ENCODE measurements at regions not wholly inside any gene's neighbourhood (a gene's known extent, or its start where the extent isn't known, plus 50 kb on each side); places are given as distances from the start of the nearest gene placed in this dataset.

DNA sequence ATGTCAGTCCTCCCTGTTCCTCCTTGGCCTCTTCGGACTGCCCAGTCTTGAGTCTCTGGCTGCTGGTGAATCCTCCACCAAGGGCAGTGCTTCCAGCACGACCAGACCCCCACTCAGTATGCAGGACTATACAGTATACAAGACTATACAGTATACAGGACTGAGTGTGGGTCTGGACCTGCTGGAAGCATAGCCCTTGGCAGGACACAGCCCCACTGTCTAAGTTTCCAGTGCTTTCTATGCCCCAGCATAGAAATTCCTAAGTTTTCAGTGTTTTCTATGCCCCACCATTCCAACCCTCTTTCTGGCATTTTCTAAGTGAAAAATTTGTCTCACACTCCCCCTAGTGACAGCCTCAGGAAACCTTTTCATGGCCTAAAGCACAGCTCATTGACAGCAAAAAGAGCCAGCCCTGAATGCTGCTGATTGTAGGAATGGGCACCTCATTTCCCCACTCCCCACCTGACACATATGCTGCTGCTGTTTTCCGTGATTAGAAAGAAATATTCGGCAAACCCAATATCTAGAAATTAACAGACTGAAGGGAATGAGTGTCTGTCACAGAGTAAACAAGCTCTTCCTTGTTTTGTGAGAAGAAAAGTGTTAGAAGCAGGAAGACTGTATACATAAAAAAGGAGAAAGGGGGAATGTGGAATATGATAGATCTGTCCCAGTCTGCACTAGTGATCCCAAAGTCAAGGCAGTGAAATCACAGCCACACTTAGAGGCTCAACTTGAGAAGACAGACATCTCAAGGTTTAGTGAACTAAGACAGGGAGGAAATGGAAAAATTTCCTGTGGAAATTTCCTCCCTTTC is 206.9 kb downstream of the IBTK start:
- H3K4me3 ChIP-seq: no peak overlapping the region
- ATAC-seq (peak; percentile 38 to 84 (median 76)), DNase-seq (peak in 2 of 5 donors; percentile 31)
- H3K36me3 ChIP-seq: no peaks in the 10 kb centered on the region
- H3K27me3 ChIP-seq: no peaks in the 10 kb centered on the region
- H3K9me3 ChIP-seq: no peaks in the 10 kb centered on the region
- WGBS, 4 donors: 38 to 51% (median 48%) methylated on average over 4 of the region's 4 CpGs
- no peak for TF ChIP-seq POLR2A (IDR thresholded peaks at IDR 0.05)
- TF ChIP-seq, protein P1, sequence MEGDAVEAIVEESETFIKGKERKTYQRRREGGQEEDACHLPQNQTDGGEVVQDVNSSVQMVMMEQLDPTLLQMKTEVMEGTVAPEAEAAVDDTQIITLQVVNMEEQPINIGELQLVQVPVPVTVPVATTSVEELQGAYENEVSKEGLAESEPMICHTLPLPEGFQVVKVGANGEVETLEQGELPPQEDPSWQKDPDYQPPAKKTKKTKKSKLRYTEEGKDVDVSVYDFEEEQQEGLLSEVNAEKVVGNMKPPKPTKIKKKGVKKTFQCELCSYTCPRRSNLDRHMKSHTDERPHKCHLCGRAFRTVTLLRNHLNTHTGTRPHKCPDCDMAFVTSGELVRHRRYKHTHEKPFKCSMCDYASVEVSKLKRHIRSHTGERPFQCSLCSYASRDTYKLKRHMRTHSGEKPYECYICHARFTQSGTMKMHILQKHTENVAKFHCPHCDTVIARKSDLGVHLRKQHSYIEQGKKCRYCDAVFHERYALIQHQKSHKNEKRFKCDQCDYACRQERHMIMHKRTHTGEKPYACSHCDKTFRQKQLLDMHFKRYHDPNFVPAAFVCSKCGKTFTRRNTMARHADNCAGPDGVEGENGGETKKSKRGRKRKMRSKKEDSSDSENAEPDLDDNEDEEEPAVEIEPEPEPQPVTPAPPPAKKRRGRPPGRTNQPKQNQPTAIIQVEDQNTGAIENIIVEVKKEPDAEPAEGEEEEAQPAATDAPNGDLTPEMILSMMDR (IDR thresholded peaks at IDR 0.05): peak; percentile 45 to 77 (median 64)
- H3K27ac ChIP-seq: peak overlapping the region in 3 of 12 donors; percentile 3 to 48 (median 17)
- intact Hi-C loops (cut with DNase I): loop anchor here in 6 of 10 donors (10.0 kb wide), 3 partner anchors 134 to 286 kb away; partner anchors contain the start of gene TENT5A (in 4 of the 6)
- peaks cover 0 to 16% (median 0%) of the 10 kb centered on the region in 12 donors for H3K4me1 ChIP-seq

DNA sequence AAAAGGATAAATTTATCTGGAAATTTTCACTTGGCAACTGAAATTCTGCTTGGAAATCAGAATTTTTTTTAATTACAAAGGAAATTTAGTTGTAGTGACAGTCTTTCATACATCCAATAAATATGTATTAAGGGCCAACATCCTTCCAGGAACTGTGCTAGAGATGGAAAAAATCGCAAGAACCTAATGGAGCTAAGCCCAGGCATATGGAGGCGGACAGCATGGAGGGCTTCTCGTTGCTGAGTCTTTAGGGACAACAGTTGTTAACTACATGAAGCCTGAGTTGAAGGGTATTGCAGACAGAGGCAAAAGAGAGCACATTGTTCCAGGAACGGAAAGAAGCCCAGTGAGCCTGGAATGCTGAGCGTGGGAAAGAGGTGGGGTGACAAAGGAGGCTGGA is 208.9 kb downstream of the IBTK start:
- no peak overlapping the region for H3K27ac ChIP-seq
- intact Hi-C loops (cut with DNase I): loop anchor here in 3 of 10 donors (5.0 to 10.0 kb wide), 2 partner anchors 284 to 286 kb away; partner anchors contain the start of gene TENT5A (in 3 of the 3)
- no peak for DNase-seq
- H3K4me3 ChIP-seq: no peak overlapping the region
- ATAC-seq: no peak
- H3K36me3 ChIP-seq: no peaks in the 10 kb centered on the region
- 71 to 86% (median 79%) methylated on average over 5 of the region's 5 CpGs for WGBS, 4 donors
- H3K4me1 ChIP-seq: peaks cover 0 to 28% (median 0%) of the 10 kb centered on the region in 12 donors
- H3K9me3 ChIP-seq: no peaks in the 10 kb centered on the region
- TF ChIP-seq, protein P1 (IDR thresholded peaks at IDR 0.05): no peak
- no peak for TF ChIP-seq POLR2A (IDR thresholded peaks at IDR 0.05)
- no peaks in the 10 kb centered on the region for H3K27me3 ChIP-seq

DNA sequence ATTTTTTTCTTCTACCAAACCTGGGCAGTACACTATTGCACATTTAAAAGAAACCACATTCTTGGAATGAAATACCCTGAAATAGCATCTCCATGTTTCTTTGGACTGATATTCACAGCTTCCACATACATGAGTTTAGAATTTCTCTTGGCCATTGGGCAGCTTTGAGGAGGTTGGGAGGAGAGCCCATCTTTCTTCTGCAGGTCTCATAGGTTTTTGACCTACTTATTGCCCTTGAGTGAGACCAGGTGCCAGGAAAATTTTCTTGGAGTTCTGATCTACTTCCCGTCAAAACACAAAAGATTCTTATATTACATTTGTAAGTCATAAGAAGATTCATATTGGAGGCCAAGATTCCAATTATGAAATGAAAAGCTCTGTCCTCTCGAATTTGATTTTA is 212.0 kb downstream of the IBTK start:
- 72 to 87% (median 84%) methylated on average over 2 of the region's 2 CpGs for WGBS, 4 donors
- ATAC-seq (no peak), DNase-seq (no peak)
- no peaks in the 10 kb centered on the region for H3K9me3 ChIP-seq
- no peaks in the 10 kb centered on the region for H3K36me3 ChIP-seq
- TF ChIP-seq POLR2A (IDR thresholded peaks at IDR 0.05): no peak
- TF ChIP-seq, protein P1 (IDR thresholded peaks at IDR 0.05): no peak
- intact Hi-C loops (cut with DNase I): loop anchor here in 3 of 10 donors (5.0 to 10.0 kb wide), 2 partner anchors 281 to 283 kb away; partner anchors contain the start of gene TENT5A (in 3 of the 3)
- no peaks in the 10 kb centered on the region for H3K27me3 ChIP-seq
- no peak overlapping the region for H3K27ac ChIP-seq
- peaks cover 0 to 27% (median 2%) of the 10 kb centered on the region in 12 donors for H3K4me1 ChIP-seq
- H3K4me3 ChIP-seq: no peak overlapping the region

DNA sequence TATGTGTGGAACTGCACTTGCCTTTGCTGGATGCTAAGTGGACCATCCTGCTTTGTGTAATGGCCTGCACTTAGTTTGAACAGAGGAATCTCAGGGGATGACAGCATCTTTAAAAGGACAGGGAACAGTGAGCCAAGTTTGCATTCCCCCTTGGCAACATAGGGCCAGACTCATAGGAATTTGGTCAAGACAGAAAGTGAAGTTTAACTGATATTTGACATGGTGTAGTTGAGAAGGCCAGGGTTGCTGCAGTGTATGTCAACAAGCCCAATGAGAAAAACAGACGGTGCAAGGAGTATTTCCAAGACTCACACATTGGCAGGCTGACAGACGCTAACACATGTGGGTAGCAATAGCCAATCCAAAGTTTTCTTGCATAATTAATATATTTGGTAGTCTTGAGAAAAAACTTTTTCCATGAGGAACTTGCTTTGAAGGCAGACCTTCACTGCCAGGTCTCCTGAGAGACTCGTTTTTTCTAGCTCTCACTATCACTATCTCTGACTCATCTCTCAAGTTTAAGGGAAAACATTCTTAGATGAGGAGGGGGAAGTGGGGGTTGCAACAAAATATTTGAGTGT is 213.8 kb downstream of the IBTK start:
- H3K4me1 ChIP-seq: peaks cover 0 to 30% (median 2%) of the 10 kb centered on the region in 12 donors
- ATAC-seq: peak; percentile 84 to 91 (median 86)
- H3K36me3 ChIP-seq: no peaks in the 10 kb centered on the region
- 42 to 55% (median 49%) methylated on average over 3 of the region's 3 CpGs for WGBS, 4 donors
- DNase-seq: peak in 4 of 5 donors; percentile 68 to 81 (median 78)
- no peak overlapping the region for H3K4me3 ChIP-seq
- H3K9me3 ChIP-seq: no peaks in the 10 kb centered on the region
- H3K27me3 ChIP-seq: no peaks in the 10 kb centered on the region
- TF ChIP-seq, protein P1 (IDR thresholded peaks at IDR 0.05): no peak
- TF ChIP-seq POLR2A (IDR thresholded peaks at IDR 0.05): no peak
- intact Hi-C loops (cut with DNase I): loop anchor here in 2 of 10 donors (10.0 kb wide), 1 partner anchor 279 kb away; the partner anchor contains the start of gene TENT5A (in 2 of the 2)
- peak overlapping the region in 8 of 12 donors; percentile 12 to 82 (median 54) for H3K27ac ChIP-seq
